HCT116 (cell line): ENCODE measurements at regions not wholly inside any gene's neighbourhood (a gene's known extent, or its start where the extent isn't known, plus 50 kb on each side); places are given as distances from the start of the nearest gene placed in this dataset.

ENCODE experiments used
- ATAC-seq: fragments of 200-7000 bp; cut with Tn5 transposase; 2 replicates; pipeline ENCODE4 v1.9.1; 2020; ENCODE audit warnings: mild to moderate bottlenecking, moderate library complexity
- BruUV-seq: library from RNA; stranded (reverse); fragments of 400-500 nt; replicated peaks from 2 replicates; lab custom pipeline; 2021; lab: Mats Ljungman, UMichigan
- CTCF ChIA-PET: fragments of 300-600 bp; sonication (Branson Sonifier 250); formaldehyde crosslinking; loops from one replicate; lab custom pipeline; 2021; ENCODE audit warnings: antibody characterized with exemption; lab: Charles Lee
- POLR2A ChIA-PET: fragments of 300-600, 350-600 bp; sonication (Branson Sonifier 250); formaldehyde crosslinking; loops from one replicate; lab custom pipeline; 2021; ENCODE audit warnings: antibody characterized with exemption; lab: Charles Lee
- RAD21 ChIA-PET, 2 experiments: fragments of 300-600 bp; sonication (Branson Sonifier 250); formaldehyde crosslinking; loops; one replicate each; lab custom pipeline; 2023; ENCODE audit warnings: low total read pairs in 2 of 2; ENCODE audit not compliant: uncharacterized antibody in 2 of 2, unreplicated experiment in 2 of 2, low non-redundant PET in 1 of 2; lab: Charles Lee
- DNase-seq: peaks from one replicate; pipeline ENCODE4 v3.0.0-alpha.2; 2010; ENCODE audit warnings: low read depth, low spot score
- H2AFZ ChIP-seq: fragments of 200-600 bp; shearing (Covaris generic), sonication (generic); 2 replicates; pipeline ENCODE4 v1.6.1; 2017; ENCODE audit warnings: low read depth, mixed run types, mixed read lengths, antibody characterized with exemption, low read length; ENCODE audit not compliant: poor library complexity, severe bottlenecking
- H3K27ac ChIP-seq: 2 replicates; pipeline ENCODE4 v1.5.1; 2012; ENCODE audit warnings: low read depth, low read length
- H3K27me3 ChIP-seq: fragments of 200-600 bp; sonication (generic); 2 replicates; pipeline ENCODE4 v1.6.1; 2016; ENCODE audit warnings: mixed run types, low read length, mixed read lengths; ENCODE audit not compliant: insufficient read depth
- H3K36me3 ChIP-seq, 2 experiments: fragments of 200-500 bp in 1 of 2; fragments of 200-600 bp in 1 of 2; sonication (Bioruptor generic) in 1 of 2; sonication (generic) in 1 of 2; 2 replicates each; pipeline versions ENCODE4 v1.5.1 to v1.6.1; 2014 to 2016; ENCODE audit warnings: low read length in 2 of 2, inconsistent platforms in 1 of 2, mixed read lengths in 1 of 2, mixed run types in 1 of 2; ENCODE audit not compliant: insufficient read depth in 2 of 2, control insufficient read depth in 1 of 2
- H3K4me1 ChIP-seq, 2 experiments: fragments of 200-600 bp in 1 of 2; sonication (generic) in 1 of 2; 2 replicates each; pipeline versions ENCODE4 v1.5.1 to v1.6.1; 2012 to 2017; ENCODE audit warnings: low read length in 2 of 2, inconsistent platforms in 1 of 2, mild to moderate bottlenecking in 1 of 2, mixed read lengths in 1 of 2, mixed run types in 1 of 2, moderate library complexity in 1 of 2; ENCODE audit not compliant: insufficient read depth in 2 of 2, control insufficient read depth in 1 of 2
- H3K4me2 ChIP-seq: fragments of 200-600 bp; sonication (generic); 2 replicates; pipeline ENCODE4 v1.6.1; 2017; ENCODE audit warnings: mixed run types, low read length, mixed read lengths
- H3K4me3 ChIP-seq, 2 experiments: fragments of 200-600 bp in 1 of 2; sonication (generic) in 1 of 2; replicated peaks in 1 of 2; 2 replicates each; pipeline ENCODE4 v1.5.1; 2011 to 2016; ENCODE audit warnings: low read length in 2 of 2, control low read depth in 1 of 2, low read depth in 1 of 2, mild to moderate bottlenecking in 1 of 2, mixed read lengths in 1 of 2, mixed run types in 1 of 2
- H3K79me2 ChIP-seq: fragments of 200-600 bp; sonication (generic); 2 replicates; pipeline ENCODE4 v1.6.1; 2017; ENCODE audit warnings: mild to moderate bottlenecking, mixed run types, low read length, moderate library complexity, mixed read lengths; ENCODE audit not compliant: insufficient read depth
- H3K9ac ChIP-seq: fragments of 200-600 bp; sonication (generic); 2 replicates; pipeline ENCODE4 v1.6.1; 2016; ENCODE audit warnings: low read length, mixed read lengths
- H3K9me2 ChIP-seq: fragments of 200-600 bp; sonication (generic), shearing (Covaris generic); 2 replicates; pipeline ENCODE4 v1.6.1; 2017; ENCODE audit warnings: mixed run types, mild to moderate bottlenecking, moderate library complexity; ENCODE audit not compliant: insufficient read depth
- H3K9me3 ChIP-seq, 2 experiments: fragments of 200-500 bp in 1 of 2; fragments of 200-600 bp in 1 of 2; sonication (Bioruptor generic) in 1 of 2; sonication (generic) in 1 of 2; 2 replicates each; pipeline ENCODE4 v1.6.1; 2014 to 2017; ENCODE audit warnings: low read length in 2 of 2, mixed read lengths in 2 of 2, inconsistent platforms in 1 of 2, low read depth in 1 of 2, mild to moderate bottlenecking in 1 of 2, mixed run types in 1 of 2, moderate library complexity in 1 of 2; ENCODE audit not compliant: control insufficient read depth in 1 of 2, insufficient read depth in 1 of 2
- H4K20me1 ChIP-seq: fragments of 200-600 bp; sonication (generic), shearing (Covaris generic); 2 replicates; pipeline ENCODE4 v1.6.1; 2017; ENCODE audit warnings: mixed run types, mild to moderate bottlenecking, moderate library complexity; ENCODE audit not compliant: insufficient read depth
- CTCF ChIP-seq, 3 experiments: fragments of 200-600 bp in 1 of 3; sonication (generic) in 1 of 3; IDR thresholded peaks in 2 of 3; conservative IDR thresholded peaks in 1 of 3; 2 replicates each; pipeline ENCODE4 v1.5.1; 2012 to 2017; ENCODE audit warnings: low read depth in 2 of 3, low read length in 2 of 3, antibody characterized with exemption in 1 of 3, borderline replicate concordance in 1 of 3, control low read depth in 1 of 3, mild to moderate bottlenecking in 1 of 3, mixed read lengths in 1 of 3, mixed run types in 1 of 3, moderate library complexity in 1 of 3; ENCODE audit not compliant: insufficient read depth in 1 of 3
- EZH2 ChIP-seq: fragments of 200-600 bp; sonication (generic); IDR thresholded peaks from 2 replicates; pipeline ENCODE4 v1.6.1; 2017; ENCODE audit warnings: antibody characterized with exemption, mixed run types
- POLR2AphosphoS5 ChIP-seq: IDR thresholded peaks from 2 replicates; pipeline ENCODE4 v1.6.1; 2011; ENCODE audit warnings: mild to moderate bottlenecking, low read depth, low read length, moderate library complexity
- SIN3A ChIP-seq: IDR thresholded peaks from 2 replicates; pipeline ENCODE4 v1.6.1; 2012; ENCODE audit warnings: low read depth
- intact Hi-C: fragments of 100-400 bp; cut with micrococcal nuclease; formaldehyde crosslinking; loops from 2 replicates; pipeline ENCODE4 v1.10.0; 2022

DNA sequence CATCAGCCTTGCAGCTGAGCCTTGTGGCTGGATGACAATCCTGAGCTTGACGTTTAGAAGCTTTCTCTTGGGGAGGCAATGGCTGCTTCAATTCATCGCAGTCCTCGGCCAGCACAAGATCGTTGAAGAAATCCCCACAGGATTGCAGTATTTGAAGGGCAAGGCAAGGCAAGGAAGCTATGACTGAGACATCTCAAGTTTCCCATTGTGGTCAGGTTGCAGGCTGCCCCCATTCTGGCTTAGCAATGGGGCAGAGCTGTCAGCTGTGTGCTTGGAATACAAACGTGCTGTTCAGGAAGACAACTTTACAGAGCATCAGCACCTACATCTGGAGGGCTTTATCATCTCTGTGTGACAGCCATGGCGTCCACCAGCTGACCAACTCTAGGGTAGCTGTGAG is 275.9 kb upstream of the TBL1XR1 start:
- TF ChIP-seq SIN3A (no peak), POLR2AphosphoS5 (no peak)
- intact Hi-C loops = no loop called here

DNA sequence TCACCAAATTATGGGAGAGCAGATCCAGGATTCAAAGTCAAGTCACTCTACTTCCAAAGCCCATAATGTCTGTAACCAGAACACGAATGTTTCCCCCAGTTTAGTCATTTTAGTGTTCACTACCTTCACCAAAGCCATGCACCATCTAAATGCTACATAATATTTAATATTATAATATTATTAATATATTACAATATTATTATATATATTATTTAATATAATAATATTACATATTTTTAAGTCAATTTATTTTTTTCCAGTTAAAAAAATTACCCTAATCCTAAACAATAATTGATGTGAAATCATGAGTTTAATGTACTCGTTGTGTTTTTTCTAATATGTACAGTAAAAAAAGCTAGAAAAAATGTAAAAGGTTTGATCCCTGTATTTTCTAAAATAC is 276.6 kb upstream of the TBL1XR1 start:
- H3K4me1 ChIP-seq = peaks cover 11% of the 10 kb centered on the region in 2 experiments
- ATAC-seq (no peak), DNase-seq (no peak)
- no peaks in the 10 kb centered on the region for H3K36me3 ChIP-seq
- H3K27me3 ChIP-seq = no peaks in the 10 kb centered on the region
- H3K9me2 ChIP-seq = no peaks in the 10 kb centered on the region
- no peak overlapping the region for H3K27ac ChIP-seq
- BruUV-seq = no TSS peak
- no peak overlapping the region for H3K9ac ChIP-seq
- H4K20me1 ChIP-seq = no peaks in the 10 kb centered on the region
- CTCF ChIA-PET = no interaction called here
- H3K4me3 ChIP-seq = no peak overlapping the region
- no peak overlapping the region for H3K4me2 ChIP-seq
- H3K9me3 ChIP-seq = no peaks in the 10 kb centered on the region
- TF ChIP-seq EZH2 = no peak
- TF ChIP-seq CTCF (IDR thresholded peaks at IDR 0.05 in 2 of 3, conservative IDR thresholded peaks at IDR 0.05 in 1 of 3; ENCODE audit: borderline replicate concordance in 1 of 3, insufficient read depth in 1 of 3, low read depth in 2 of 3, low read length in 2 of 3) = no peak
- TF ChIP-seq, all 23 proteins: peak for 0
- intact Hi-C loops = no loop called here
- POLR2A ChIA-PET = no interaction called here
- RAD21 ChIA-PET = no interaction called here
- Histone ChIP-seq H2AFZ (no peak overlapping the region), H3K79me2 (no peaks in the 10 kb centered on the region)

More for the DNA sequence above, 275.9 kb upstream of the TBL1XR1 start:
- Histone ChIP-seq H3K4me1 (peaks cover 4 to 6% of the 10 kb centered on the region in 2 experiments), H3K4me2 (no peak overlapping the region), H3K4me3 (no peak overlapping the region), H4K20me1 (no peaks in the 10 kb centered on the region), H3K9ac (no peak overlapping the region), H3K79me2 (no peaks in the 10 kb centered on the region), H2AFZ (no peak overlapping the region), H3K27me3 (no peaks in the 10 kb centered on the region), H3K9me2 (no peaks in the 10 kb centered on the region), H3K27ac (no peak overlapping the region), H3K36me3 (no peaks in the 10 kb centered on the region), H3K9me3 (no peaks in the 10 kb centered on the region)
- ChIA-PET POLR2A (no interaction called here), CTCF (no interaction called here), RAD21 (no interaction called here)
- ATAC-seq (no peak), DNase-seq (no peak)
- BruUV-seq = no TSS peak
